Body of pancreas (tissue), 4 donors: ENCODE measurements at regions not wholly inside any gene's neighbourhood (a gene's known extent, or its start where the extent isn't known, plus 50 kb on each side); places are given as distances from the start of the nearest gene placed in this dataset.

Experiments used
- ATAC-seq: fragments of 150-250 bp; one replicate; pipeline ENCODE4 v1.9.1; 2016
- DNase-seq, 4 donors: peaks; one replicate each; pipeline ENCODE4 v3.0.0-alpha.2; 2019
- H3K27ac ChIP-seq, 4 donors: fragments of 200-600 bp; sonication (generic); 1 replicate in 3 of 4; 2 replicates in 1 of 4; pipeline versions ENCODE4 v1.5.1 to v1.6.1; 2016 to 2019; ENCODE audit warnings: mild to moderate bottlenecking in 1 of 4, mixed read lengths in 1 of 4, moderate library complexity in 1 of 4
- H3K27me3 ChIP-seq, 2 donors: fragments of 200-600 bp; sonication (generic); one replicate each; pipeline ENCODE4 v1.6.0; 2016; ENCODE audit warnings: mild to moderate bottlenecking in 1 of 2
- H3K36me3 ChIP-seq, 2 donors: fragments of 200-600 bp; sonication (generic); replicated peaks in 1 of 2; 2 replicates each; pipeline ENCODE4 v1.5.1; 2016; ENCODE audit warnings: low read depth in 2 of 2; ENCODE audit not compliant: insufficient read depth in 1 of 2
- H3K4me1 ChIP-seq: fragments of 200-600 bp; sonication (generic); one replicate; pipeline ENCODE4 v1.6.0; 2016
- H3K4me3 ChIP-seq, 2 donors: fragments of 200-600 bp; sonication (generic); 1 replicate in 1 of 2; 2 replicates in 1 of 2; pipeline ENCODE4 v1.5.1; 2016 to 2019
- H3K9me3 ChIP-seq, 3 donors: fragments of 200-600 bp; sonication (generic); 1 replicate in 2 of 3; 2 replicates in 1 of 3; pipeline ENCODE4 v1.5.1; 2016
- CTCF ChIP-seq, 7 experiments: fragments of 450-650 bp in 4 of 7; fragments of 200-600 bp in 3 of 7; sonication (generic) in 3 of 7; IDR thresholded peaks; one replicate each; pipeline ENCODE4 v1.5.1; 2016 to 2019; ENCODE audit warnings: antibody characterized with exemption in 7 of 7
- POLR2A ChIP-seq, 3 donors: fragments of 450-650 bp; IDR thresholded peaks; one replicate each; pipeline ENCODE4 v1.6.1; 2016; ENCODE audit warnings: antibody characterized with exemption in 3 of 3, mild to moderate bottlenecking in 2 of 3
- WGBS, 2 donors: methylation state at CpG; one replicate each; pipeline ENCODE4 v1.1.5; 2017; 5-methylcytosine and 5-hydroxymethylcytosine counted together
- intact Hi-C: fragments of 100-400 bp; cut with DNase I; formaldehyde crosslinking; loops from one replicate; pipeline ENCODE4 v1.15.1; 2023

GRCh38 chr5:144941004-144941403 lies 770.3 kb downstream of the KCTD16 start:
- no peaks in the 10 kb centered on the region for H3K4me1 ChIP-seq
- TF ChIP-seq CTCF (IDR thresholded peaks at IDR 0.05) (no peak), POLR2A (IDR thresholded peaks at IDR 0.05) (no peak)
- no peak overlapping the region for H3K27ac ChIP-seq
- H3K4me3 ChIP-seq: no peak overlapping the region
- intact Hi-C loops: no loop called here
- ATAC-seq (no peak), DNase-seq (no peak)
- no peaks in the 10 kb centered on the region for H3K9me3 ChIP-seq
- no peaks in the 10 kb centered on the region for H3K27me3 ChIP-seq
- no peaks in the 10 kb centered on the region for H3K36me3 ChIP-seq

GRCh38 chr5:144918371-144918770 lies 747.7 kb downstream of the KCTD16 start:
- intact Hi-C loops: no loop called here
- no peak overlapping the region for H3K4me3 ChIP-seq
- H3K36me3 ChIP-seq: no peaks in the 10 kb centered on the region
- no peak for DNase-seq
- 62 to 81% methylated on average over 1 of the region's 1 CpG for WGBS, 2 donors
- no peaks in the 10 kb centered on the region for H3K9me3 ChIP-seq
- no peaks in the 10 kb centered on the region for H3K4me1 ChIP-seq
- no peak overlapping the region for H3K27ac ChIP-seq
- no peaks in the 10 kb centered on the region for H3K27me3 ChIP-seq
- TF ChIP-seq POLR2A (IDR thresholded peaks at IDR 0.05) (no peak), CTCF (IDR thresholded peaks at IDR 0.05) (no peak)
- no peak for ATAC-seq

GRCh38 chr5:144915452-144915851 lies 744.8 kb downstream of the KCTD16 start:
- intact Hi-C loops: no loop called here
- Histone ChIP-seq H3K9me3 (no peaks in the 10 kb centered on the region), H3K36me3 (no peaks in the 10 kb centered on the region), H3K27ac (no peak overlapping the region), H3K4me3 (no peak overlapping the region), H3K27me3 (no peaks in the 10 kb centered on the region), H3K4me1 (no peaks in the 10 kb centered on the region)
- ATAC-seq (no peak), DNase-seq (no peak)
- TF ChIP-seq POLR2A (IDR thresholded peaks at IDR 0.05) (no peak), CTCF (IDR thresholded peaks at IDR 0.05) (no peak)

- Histone ChIP-seq H3K27me3 (no peaks in the 10 kb centered on the region), H3K4me3 (no peak overlapping the region), H3K9me3 (no peaks in the 10 kb centered on the region), H3K27ac (no peak overlapping the region), H3K36me3 (no peaks in the 10 kb centered on the region), H3K4me1 (no peaks in the 10 kb centered on the region)
- no peak for TF ChIP-seq CTCF (IDR thresholded peaks at IDR 0.05)
- TF ChIP-seq POLR2A (IDR thresholded peaks at IDR 0.05): no peak
- no peak for ATAC-seq
- DNase-seq: no peak
- WGBS, 2 donors: 55 to 69% methylated on average over 2 of the region's 2 CpGs
- intact Hi-C loops: no loop called here
These were observed 743.0 kb downstream of the KCTD16 start for GRCh38 chr5:144913661-144914060.

GRCh38 chr5:144896473-144896872 lies 725.8 kb downstream of the KCTD16 start:
- Histone ChIP-seq H3K36me3 (no peaks in the 10 kb centered on the region), H3K27ac (no peak overlapping the region), H3K27me3 (no peaks in the 10 kb centered on the region), H3K9me3 (no peaks in the 10 kb centered on the region), H3K4me1 (no peaks in the 10 kb centered on the region), H3K4me3 (no peak overlapping the region)
- DNase-seq: no peak
- intact Hi-C loops: no loop called here
- 59 to 69% methylated on average over 2 of the region's 2 CpGs for WGBS, 2 donors
- TF ChIP-seq CTCF (IDR thresholded peaks at IDR 0.05): no peak
- no peak for TF ChIP-seq POLR2A (IDR thresholded peaks at IDR 0.05)
- ATAC-seq: no peak
